GM12892 (cell line): ENCODE measurements at regions not wholly inside any gene's neighbourhood (a gene's known extent, or its start where the extent isn't known, plus 50 kb on each side); places are given as distances from the start of the nearest gene placed in this dataset.

Source experiments
- POLR2AphosphoS5 ChIP-seq: IDR thresholded peaks from 2 replicates; pipeline ENCODE4 v1.6.1; 2011; ENCODE audit warnings: low read depth, low read length, control low read depth
- TAF1 ChIP-seq: IDR thresholded peaks from 2 replicates; pipeline ENCODE4 v1.6.1; 2011; ENCODE audit warnings: low read depth, mild to moderate bottlenecking, control low read depth, low read length, borderline replicate concordance

DNA sequence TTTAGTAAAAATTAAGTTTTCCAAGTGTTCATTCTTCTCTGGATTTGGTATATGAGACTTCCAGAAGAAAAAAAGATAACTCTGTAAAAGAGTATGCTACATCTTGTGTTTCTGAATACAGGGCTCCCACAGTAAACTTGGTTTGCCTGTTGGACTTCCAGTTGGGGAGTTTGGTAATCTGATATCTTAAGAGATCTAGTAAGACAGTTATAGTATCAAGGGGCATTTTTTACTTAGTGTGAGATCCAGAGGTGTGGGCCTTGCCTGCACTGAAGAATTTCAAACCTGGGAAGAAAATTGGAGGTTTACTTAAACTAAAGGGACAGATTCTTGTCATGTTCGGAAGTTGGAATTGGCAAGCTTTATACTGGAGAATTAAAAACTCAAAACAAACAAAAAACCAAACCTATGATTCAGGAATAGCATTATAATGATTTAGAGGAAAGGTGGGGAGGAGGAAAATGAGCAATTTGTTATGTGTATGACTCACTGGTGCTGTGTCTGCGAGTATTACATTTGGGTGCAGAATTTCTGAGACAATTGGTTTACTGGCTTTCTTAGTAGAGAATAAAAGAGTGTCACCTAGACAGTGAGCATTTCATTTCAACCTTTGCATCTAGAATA is 58.9 kb upstream of the ULK4 start:
- TF ChIP-seq TAF1 (no peak), POLR2AphosphoS5 (no peak)
